ENCODE measurements at regions not wholly inside any gene's neighbourhood (a gene's known extent, or its start where the extent isn't known, plus 50 kb on each side); places are given as distances from the start of the nearest gene placed in this dataset.

GRCh38 chr13:63938851-63939250 lies 2523.2 kb upstream of the PCDH20 start:
- TF ChIP-seq RXRA (IDR thresholded peaks at IDR 0.05): no peak
- TF ChIP-seq GABPA (IDR thresholded peaks at IDR 0.05 in 1 of 2, conservative IDR thresholded peaks at IDR 0.05 in 1 of 2): no peak
- no peak for TF ChIP-seq CTCF (IDR thresholded peaks at IDR 0.05; ENCODE audit: low read depth, low read length, missing input control)
- no peak for TF ChIP-seq RAD21 (IDR thresholded peaks at IDR 0.05)
- no peak for TF ChIP-seq ZBTB33 (IDR thresholded peaks at IDR 0.05)
- TF ChIP-seq YY1 (IDR thresholded peaks at IDR 0.05): no peak
- TF ChIP-seq SP1 (IDR thresholded peaks at IDR 0.05): no peak
- no peak for TF ChIP-seq MAX (IDR thresholded peaks at IDR 0.05)
- no peak for TF ChIP-seq TAF1 (conservative IDR thresholded peaks at IDR 0.05)
- TF ChIP-seq, protein P1, sequence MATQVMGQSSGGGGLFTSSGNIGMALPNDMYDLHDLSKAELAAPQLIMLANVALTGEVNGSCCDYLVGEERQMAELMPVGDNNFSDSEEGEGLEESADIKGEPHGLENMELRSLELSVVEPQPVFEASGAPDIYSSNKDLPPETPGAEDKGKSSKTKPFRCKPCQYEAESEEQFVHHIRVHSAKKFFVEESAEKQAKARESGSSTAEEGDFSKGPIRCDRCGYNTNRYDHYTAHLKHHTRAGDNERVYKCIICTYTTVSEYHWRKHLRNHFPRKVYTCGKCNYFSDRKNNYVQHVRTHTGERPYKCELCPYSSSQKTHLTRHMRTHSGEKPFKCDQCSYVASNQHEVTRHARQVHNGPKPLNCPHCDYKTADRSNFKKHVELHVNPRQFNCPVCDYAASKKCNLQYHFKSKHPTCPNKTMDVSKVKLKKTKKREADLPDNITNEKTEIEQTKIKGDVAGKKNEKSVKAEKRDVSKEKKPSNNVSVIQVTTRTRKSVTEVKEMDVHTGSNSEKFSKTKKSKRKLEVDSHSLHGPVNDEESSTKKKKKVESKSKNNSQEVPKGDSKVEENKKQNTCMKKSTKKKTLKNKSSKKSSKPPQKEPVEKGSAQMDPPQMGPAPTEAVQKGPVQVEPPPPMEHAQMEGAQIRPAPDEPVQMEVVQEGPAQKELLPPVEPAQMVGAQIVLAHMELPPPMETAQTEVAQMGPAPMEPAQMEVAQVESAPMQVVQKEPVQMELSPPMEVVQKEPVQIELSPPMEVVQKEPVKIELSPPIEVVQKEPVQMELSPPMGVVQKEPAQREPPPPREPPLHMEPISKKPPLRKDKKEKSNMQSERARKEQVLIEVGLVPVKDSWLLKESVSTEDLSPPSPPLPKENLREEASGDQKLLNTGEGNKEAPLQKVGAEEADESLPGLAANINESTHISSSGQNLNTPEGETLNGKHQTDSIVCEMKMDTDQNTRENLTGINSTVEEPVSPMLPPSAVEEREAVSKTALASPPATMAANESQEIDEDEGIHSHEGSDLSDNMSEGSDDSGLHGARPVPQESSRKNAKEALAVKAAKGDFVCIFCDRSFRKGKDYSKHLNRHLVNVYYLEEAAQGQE (IDR thresholded peaks at IDR 0.05): no peak
- TF ChIP-seq EGR1 (IDR thresholded peaks at IDR 0.05; ENCODE audit: low read depth in 2 of 2): no peak

Data from liver (tissue), 3 donors.